Duodenal mucosa (tissue), 2 donors: ENCODE measurements at regions not wholly inside any gene's neighbourhood (a gene's known extent, or its start where the extent isn't known, plus 50 kb on each side); places are given as distances from the start of the nearest gene placed in this dataset.

Experiments used
- H3K27ac ChIP-seq: one replicate; pipeline ENCODE4 v1.7.0; 2013; ENCODE audit warnings: low read depth, low read length
- H3K27me3 ChIP-seq, 2 donors: one replicate each; pipeline ENCODE4 v1.7.0; 2013; ENCODE audit warnings: low read length in 2 of 2, control low read depth in 1 of 2; ENCODE audit not compliant: insufficient read depth in 2 of 2, control insufficient read depth in 1 of 2
- H3K36me3 ChIP-seq, 2 donors: one replicate each; pipeline ENCODE4 v1.7.0; 2013; ENCODE audit warnings: low read length in 2 of 2, control low read depth in 1 of 2; ENCODE audit not compliant: insufficient read depth in 2 of 2, control insufficient read depth in 1 of 2
- H3K4me1 ChIP-seq, 2 donors: one replicate each; pipeline ENCODE4 v1.7.0; 2013; ENCODE audit warnings: low read length in 2 of 2, control low read depth in 1 of 2; ENCODE audit not compliant: insufficient read depth in 2 of 2, control insufficient read depth in 1 of 2
- H3K4me3 ChIP-seq, 2 donors: one replicate each; pipeline ENCODE4 v1.7.0; 2013; ENCODE audit warnings: low read length in 2 of 2, low read depth in 1 of 2
- H3K9ac ChIP-seq, 2 donors: one replicate each; pipeline ENCODE4 v1.7.0; 2013; ENCODE audit warnings: low read length in 2 of 2, low read depth in 1 of 2
- H3K9me3 ChIP-seq, 2 donors: one replicate each; pipeline ENCODE4 v1.7.0; 2013; ENCODE audit warnings: low read length in 2 of 2, control low read depth in 1 of 2; ENCODE audit not compliant: control insufficient read depth in 1 of 2

- Histone ChIP-seq H3K27me3 (peaks cover 7 to 16% of the 10 kb centered on the region in 2 donors), H3K27ac (no peak overlapping the region), H3K4me1 (no peaks in the 10 kb centered on the region), H3K36me3 (no peaks in the 10 kb centered on the region), H3K4me3 (no peak overlapping the region), H3K9ac (no peak overlapping the region), H3K9me3 (no peaks in the 10 kb centered on the region)
These were observed 125.1 kb downstream of the BARX1 start for GRCh38 chr9:93830012-93830596.

GRCh38 chr9:93829271-93830011 lies 125.7 kb downstream of the BARX1 start:
- no peak overlapping the region for H3K27ac ChIP-seq
- H3K9ac ChIP-seq: no peak overlapping the region
- no peaks in the 10 kb centered on the region for H3K9me3 ChIP-seq
- H3K27me3 ChIP-seq: peaks cover 7 to 16% of the 10 kb centered on the region in 2 donors
- H3K4me3 ChIP-seq: no peak overlapping the region
- H3K4me1 ChIP-seq: no peaks in the 10 kb centered on the region
- H3K36me3 ChIP-seq: no peaks in the 10 kb centered on the region

GRCh38 chr9:93828331-93829097 lies 126.6 kb downstream of the BARX1 start:
- no peak overlapping the region for H3K27ac ChIP-seq
- no peak overlapping the region for H3K4me3 ChIP-seq
- H3K27me3 ChIP-seq: peaks cover 7 to 16% of the 10 kb centered on the region in 2 donors

GRCh38 chr9:93827545-93828330 lies 127.4 kb downstream of the BARX1 start:
- Histone ChIP-seq H3K4me1 (no peaks in the 10 kb centered on the region), H3K9me3 (no peaks in the 10 kb centered on the region), H3K9ac (no peak overlapping the region), H3K4me3 (no peak overlapping the region), H3K27me3 (peaks cover 7 to 16% of the 10 kb centered on the region in 2 donors), H3K36me3 (no peaks in the 10 kb centered on the region), H3K27ac (no peak overlapping the region)

More at GRCh38 chr9:93828331-93829097, 126.6 kb downstream of the BARX1 start:
- Histone ChIP-seq H3K36me3 (no peaks in the 10 kb centered on the region), H3K9ac (no peak overlapping the region), H3K4me1 (no peaks in the 10 kb centered on the region), H3K9me3 (no peaks in the 10 kb centered on the region)

- H3K27ac ChIP-seq: no peak overlapping the region
- H3K36me3 ChIP-seq: no peaks in the 10 kb centered on the region
- H3K9ac ChIP-seq: no peak overlapping the region
- H3K4me1 ChIP-seq: no peaks in the 10 kb centered on the region
- no peak overlapping the region for H3K4me3 ChIP-seq
- peaks cover 7 to 16% of the 10 kb centered on the region in 2 donors for H3K27me3 ChIP-seq
- no peaks in the 10 kb centered on the region for H3K9me3 ChIP-seq
These were observed 128.1 kb downstream of the BARX1 start for GRCh38 chr9:93826905-93827544.

- no peak overlapping the region for H3K4me3 ChIP-seq
These were observed 128.9 kb downstream of the BARX1 start for GRCh38 chr9:93826209-93826608.

GRCh38 chr9:93825348-93826115 lies 129.6 kb downstream of the BARX1 start:
- no peaks in the 10 kb centered on the region for H3K36me3 ChIP-seq
- H3K4me1 ChIP-seq: no peaks in the 10 kb centered on the region
- H3K27me3 ChIP-seq: peaks cover 11 to 23% of the 10 kb centered on the region in 2 donors
- H3K9ac ChIP-seq: no peak overlapping the region
- no peak overlapping the region for H3K4me3 ChIP-seq
- H3K27ac ChIP-seq: no peak overlapping the region
- H3K9me3 ChIP-seq: no peaks in the 10 kb centered on the region

More at GRCh38 chr9:93826209-93826608, 128.9 kb downstream of the BARX1 start:
- no peak overlapping the region for H3K27ac ChIP-seq
- peaks cover 7 to 19% of the 10 kb centered on the region in 2 donors for H3K27me3 ChIP-seq
- H3K36me3 ChIP-seq: no peaks in the 10 kb centered on the region
- H3K4me1 ChIP-seq: no peaks in the 10 kb centered on the region
- no peak overlapping the region for H3K9ac ChIP-seq
- no peaks in the 10 kb centered on the region for H3K9me3 ChIP-seq

GRCh38 chr9:93824386-93825294 lies 130.5 kb downstream of the BARX1 start:
- Histone ChIP-seq H3K36me3 (no peaks in the 10 kb centered on the region), H3K27me3 (peaks cover 16 to 27% of the 10 kb centered on the region in 2 donors), H3K9me3 (no peaks in the 10 kb centered on the region), H3K4me1 (no peaks in the 10 kb centered on the region), H3K27ac (no peak overlapping the region), H3K4me3 (no peak overlapping the region), H3K9ac (no peak overlapping the region)
